PC-9 (cell line): ENCODE measurements at regions not wholly inside any gene's neighbourhood (a gene's known extent, or its start where the extent isn't known, plus 50 kb on each side); places are given as distances from the start of the nearest gene placed in this dataset.

Source experiments
- EZH2 ChIP-seq: fragments of 200-600 bp; sonication (generic); IDR thresholded peaks from 2 replicates; pipeline ENCODE4 v1.8.0; 2017; ENCODE audit warnings: antibody characterized with exemption, low read depth
- TF ChIP-seq, protein P1 (sequence below): fragments of 200-600 bp; sonication (generic); conservative IDR thresholded peaks from 2 replicates; pipeline ENCODE4 v1.6.1; 2017; ENCODE audit warnings: mixed run types, antibody characterized with exemption, mild to moderate bottlenecking, moderate library complexity

DNA sequence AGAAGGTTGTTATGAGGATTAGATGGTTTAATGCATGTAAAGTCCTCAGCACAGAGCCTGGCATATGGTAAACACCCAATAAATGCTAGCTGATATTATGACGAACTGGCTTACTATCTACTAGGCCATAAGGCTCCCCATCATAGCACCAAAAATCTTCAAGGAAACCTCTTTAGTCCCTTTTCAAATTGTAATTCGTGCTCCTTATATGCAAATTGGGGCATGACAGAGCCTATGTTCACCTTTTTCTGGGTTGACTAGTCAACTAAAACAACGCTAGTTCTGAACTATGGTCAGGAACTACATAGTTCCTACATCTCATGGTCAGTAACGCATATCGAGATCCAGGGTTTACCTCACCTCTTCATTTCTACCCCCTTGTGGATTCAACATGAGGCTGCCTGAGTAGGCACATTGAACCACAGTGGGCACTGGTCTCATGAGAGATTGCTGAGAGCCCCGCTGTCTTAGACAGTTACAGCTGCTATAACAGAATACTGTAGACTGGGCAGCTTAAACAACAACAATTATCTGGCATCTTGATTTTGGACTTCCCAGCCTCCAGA is 97.2 kb upstream of the TNFAIP3 start:
- TF ChIP-seq, protein P1, sequence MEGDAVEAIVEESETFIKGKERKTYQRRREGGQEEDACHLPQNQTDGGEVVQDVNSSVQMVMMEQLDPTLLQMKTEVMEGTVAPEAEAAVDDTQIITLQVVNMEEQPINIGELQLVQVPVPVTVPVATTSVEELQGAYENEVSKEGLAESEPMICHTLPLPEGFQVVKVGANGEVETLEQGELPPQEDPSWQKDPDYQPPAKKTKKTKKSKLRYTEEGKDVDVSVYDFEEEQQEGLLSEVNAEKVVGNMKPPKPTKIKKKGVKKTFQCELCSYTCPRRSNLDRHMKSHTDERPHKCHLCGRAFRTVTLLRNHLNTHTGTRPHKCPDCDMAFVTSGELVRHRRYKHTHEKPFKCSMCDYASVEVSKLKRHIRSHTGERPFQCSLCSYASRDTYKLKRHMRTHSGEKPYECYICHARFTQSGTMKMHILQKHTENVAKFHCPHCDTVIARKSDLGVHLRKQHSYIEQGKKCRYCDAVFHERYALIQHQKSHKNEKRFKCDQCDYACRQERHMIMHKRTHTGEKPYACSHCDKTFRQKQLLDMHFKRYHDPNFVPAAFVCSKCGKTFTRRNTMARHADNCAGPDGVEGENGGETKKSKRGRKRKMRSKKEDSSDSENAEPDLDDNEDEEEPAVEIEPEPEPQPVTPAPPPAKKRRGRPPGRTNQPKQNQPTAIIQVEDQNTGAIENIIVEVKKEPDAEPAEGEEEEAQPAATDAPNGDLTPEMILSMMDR, result no peak
- TF ChIP-seq EZH2, result no peak
